ENCODE measurements at regions not wholly inside any gene's neighbourhood (a gene's known extent, or its start where the extent isn't known, plus 50 kb on each side); places are given as distances from the start of the nearest gene placed in this dataset.
A peak's percentile ranks its signal among the peaks of the same experiment; 100 is the strongest.
"Not testable (repeated sequence)": the region's sequence is repeated elsewhere in the genome, so short reads cannot be mapped to it uniquely, and the experiment has no call there.

DNA sequence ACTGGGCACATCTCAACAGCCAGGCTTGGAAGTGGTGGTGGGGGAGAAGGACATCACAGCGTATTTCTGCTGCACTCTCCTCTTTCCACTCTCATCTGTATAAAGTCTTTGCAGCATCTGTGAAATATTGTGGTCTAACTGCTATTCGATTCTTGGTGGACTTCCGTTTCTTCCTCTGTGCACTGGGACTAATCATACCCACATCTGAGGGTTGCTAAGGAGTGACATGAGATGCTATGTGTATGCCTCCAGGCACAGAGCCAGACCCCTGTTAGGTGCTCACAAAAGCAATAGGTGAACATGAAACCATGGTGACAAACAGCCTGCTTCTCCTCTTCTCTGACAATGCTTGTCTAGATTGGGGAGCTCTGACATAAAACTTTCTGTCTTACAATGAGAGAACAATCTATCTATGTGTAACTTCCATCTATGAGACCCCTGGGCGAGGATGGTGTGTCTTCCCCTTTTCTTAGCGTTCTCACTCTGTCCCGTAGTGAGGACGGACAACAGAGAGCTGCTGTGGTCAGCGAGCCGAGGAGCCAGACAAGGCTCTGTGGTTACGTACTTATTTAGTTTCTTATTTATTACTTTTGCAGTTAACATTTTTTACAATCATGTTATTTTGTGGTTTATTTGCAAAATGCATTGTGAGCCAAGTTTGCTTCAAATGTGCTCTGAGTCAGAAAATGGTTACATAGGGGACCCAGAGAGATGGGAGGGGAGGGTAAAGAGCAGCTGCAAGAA, 196.7 kb upstream of the TPRG1 start:
- DNase-seq = no peak

DNA sequence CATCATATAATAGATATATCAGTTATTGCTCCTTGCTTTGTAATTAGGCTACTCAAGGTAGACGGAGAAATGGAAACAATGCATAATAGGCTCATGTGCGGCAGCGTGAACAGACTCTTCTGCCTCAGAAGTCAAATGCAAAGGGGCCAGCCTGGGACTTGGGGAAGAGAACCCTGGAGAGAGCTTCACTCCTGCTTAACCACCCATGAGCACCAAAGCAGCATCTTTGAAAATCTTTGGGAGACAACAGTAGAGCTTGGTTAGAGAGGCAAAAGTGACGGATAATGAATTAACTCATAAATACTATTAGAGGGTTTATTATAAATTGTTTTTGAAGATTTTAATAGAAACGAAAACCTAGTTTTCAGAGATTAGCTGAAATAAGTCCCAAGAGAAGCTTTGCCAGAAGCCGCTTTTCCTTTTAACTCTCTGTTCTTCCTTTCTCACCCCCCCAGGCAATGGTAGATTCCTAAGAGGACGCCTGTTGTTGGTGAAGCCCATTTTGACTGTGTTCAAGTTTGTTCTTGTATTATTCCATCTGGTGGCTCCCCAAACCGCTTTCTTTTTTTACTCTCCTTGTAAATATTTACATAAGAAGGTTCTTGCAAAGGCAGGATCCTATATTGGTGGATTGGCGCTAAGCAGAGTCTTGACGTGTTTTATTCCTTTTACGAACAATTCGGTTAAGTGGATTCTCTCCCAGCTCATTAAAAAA, 196.0 kb upstream of the TPRG1 start:
- DNase-seq = no peak

DNA sequence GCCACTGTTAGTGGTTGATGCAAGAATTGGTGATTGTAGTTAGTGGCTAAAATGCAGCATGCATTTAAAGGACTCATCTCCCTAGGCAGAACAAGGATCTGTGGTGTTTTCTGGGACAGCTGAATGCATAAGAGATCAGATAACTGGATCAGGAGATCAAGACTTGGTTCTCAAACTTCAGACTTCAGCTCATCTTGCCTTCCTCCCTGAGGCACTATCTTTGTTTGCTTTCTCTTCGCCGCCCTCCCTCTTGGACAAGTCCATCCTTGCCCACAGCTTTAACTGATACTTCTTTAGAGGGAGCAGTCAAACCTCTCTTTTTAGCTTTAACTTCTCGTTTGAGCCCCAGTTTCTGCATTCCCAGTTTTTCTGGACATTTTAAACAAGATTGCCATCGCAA, 195.4 kb upstream of the TPRG1 start:
- no peak for DNase-seq

DNA sequence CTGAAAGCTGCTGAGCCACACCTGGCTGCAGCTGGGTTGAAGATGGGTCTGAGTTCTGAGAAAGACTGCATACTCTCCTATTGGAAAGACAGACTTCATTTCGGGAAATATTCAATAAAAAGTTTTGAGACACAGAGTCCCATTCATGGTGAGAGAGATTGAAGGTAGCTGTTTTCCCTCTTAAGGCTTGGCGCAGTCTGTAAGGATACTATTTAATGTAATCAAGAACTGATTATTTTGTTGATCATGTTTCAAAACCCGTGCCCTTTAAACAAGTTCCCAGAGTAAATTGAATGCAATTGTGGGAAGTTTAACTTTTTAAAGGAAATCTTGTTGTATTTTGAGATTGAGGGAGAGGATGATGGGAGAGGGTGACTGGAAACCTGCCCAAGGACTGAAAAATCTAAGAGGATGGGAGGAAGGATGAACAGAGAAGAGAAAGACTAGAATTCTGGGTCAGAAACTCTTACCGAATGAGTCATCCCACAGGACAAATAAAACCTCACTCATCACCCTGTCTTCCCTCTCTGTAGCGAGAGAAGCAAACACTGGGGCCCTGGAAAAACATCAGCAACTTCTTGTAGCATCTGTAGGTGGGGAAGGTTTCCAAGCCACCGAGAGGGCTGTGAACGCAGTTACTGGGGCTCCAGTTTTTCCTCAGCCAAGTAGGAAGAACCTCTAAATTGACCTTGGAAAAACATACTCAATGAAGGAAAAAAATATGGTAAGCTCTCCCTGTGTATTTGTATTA, 193.2 kb upstream of the TPRG1 start:
- DNase-seq = no peak

DNA sequence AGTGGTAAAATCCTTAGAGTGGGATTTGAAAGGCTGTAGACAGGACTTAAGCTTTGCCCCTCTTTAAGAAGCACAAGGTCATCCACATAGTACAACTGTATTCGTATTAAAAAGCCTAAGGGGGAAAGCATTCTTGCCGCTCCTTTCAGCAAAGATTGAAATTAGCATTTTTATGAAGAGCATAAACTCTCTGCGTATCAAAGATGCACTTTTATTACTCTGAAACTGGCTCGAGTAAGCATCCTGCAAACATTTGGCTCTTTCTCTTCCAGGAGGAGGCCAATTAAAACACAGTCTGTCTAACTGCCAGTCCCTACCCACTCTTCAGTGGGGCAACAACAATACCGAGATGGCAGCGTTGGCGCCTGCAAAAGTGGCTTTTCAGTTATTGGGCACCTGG, 192.5 kb upstream of the TPRG1 start:
- no peak for DNase-seq

DNA sequence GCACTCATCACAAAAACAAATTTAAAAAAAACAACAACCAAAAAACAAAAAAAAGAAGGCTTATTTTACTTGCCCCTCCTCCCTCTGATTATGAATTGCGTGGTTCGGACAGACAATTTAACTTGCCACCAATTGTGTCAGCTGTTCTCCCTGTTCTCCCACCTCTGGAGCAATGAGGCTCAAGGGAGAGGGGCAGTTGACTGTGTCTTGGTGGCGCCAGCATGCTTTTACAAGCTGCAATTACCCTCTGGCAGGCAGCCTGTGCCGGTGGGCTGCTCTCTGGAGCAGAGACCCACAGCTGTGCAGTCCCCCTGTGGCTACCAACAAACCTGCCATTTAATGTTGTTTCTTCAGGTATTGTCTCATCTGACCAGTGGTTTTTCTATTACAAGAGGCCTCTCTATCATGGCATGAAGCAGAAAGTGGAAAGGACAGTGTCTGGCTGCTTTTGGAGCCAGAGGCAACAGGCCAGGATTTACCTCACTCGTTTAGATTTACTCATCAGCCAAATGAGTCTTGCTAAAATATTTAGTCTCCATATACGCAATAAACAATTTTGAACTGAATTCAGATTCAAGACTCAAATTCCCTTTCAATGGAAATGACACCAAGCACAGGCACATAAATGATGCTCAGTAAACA, 192.0 kb upstream of the TPRG1 start:
- no peak for DNase-seq

DNA sequence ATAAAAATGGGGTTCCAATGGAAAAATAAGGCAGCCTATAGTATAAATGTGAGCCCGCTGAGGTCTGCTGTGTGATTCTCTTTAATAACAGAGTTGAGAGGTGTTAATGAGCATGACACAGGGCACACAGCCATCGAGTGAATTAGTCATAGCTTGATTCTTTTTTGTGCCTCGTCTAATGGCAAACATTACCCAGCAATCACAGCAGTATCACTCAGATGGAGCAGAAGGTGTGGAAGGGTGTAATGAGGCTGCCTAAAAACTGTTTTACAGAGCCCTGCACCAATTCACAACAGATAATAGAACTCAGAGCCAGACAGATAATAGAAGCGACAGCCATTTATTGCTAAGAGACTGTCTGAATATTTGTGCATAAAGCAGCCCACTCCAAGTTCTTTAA, 178.6 kb upstream of the TPRG1 start:
- no peak for DNase-seq

DNA sequence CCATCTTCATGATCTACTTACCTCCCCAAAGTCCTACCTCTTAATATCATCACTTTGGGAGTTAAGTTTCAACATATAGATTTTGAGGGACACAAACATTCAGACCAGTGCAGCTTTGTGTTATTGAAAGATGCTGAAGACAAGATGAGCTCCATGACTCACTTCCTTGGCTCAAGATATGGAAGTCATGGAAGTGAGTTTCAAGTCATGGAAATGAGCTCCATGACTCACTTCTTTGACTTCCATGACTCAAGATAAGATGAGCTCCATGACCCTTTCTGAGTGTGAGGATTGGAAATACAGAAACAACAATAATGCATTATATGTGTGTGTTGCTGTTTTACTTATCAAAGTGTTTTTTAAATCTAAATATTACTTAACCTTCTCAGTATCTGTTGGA, 170.2 kb upstream of the TPRG1 start:
- peak; percentile 24 for DNase-seq

DNA sequence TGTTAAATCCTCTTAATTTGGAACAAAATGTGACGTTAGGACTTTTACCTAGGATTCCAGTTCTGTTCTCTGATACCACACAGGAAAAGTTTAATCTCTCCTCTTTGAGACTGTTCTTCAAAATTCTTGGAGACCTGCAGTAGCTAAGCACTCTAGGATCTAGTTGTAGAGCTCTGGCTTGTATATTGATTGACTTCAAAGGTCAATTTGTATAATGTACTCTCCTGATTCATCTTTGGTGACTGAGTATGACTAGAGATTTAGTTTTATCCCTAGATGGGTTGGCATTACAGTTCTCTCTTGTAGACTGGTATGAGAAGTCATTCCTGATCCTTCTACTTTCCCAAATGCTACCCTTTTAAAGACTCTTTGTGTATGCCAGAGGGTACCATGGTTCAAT, 168.4 kb upstream of the TPRG1 start:
- no peak for DNase-seq

DNA sequence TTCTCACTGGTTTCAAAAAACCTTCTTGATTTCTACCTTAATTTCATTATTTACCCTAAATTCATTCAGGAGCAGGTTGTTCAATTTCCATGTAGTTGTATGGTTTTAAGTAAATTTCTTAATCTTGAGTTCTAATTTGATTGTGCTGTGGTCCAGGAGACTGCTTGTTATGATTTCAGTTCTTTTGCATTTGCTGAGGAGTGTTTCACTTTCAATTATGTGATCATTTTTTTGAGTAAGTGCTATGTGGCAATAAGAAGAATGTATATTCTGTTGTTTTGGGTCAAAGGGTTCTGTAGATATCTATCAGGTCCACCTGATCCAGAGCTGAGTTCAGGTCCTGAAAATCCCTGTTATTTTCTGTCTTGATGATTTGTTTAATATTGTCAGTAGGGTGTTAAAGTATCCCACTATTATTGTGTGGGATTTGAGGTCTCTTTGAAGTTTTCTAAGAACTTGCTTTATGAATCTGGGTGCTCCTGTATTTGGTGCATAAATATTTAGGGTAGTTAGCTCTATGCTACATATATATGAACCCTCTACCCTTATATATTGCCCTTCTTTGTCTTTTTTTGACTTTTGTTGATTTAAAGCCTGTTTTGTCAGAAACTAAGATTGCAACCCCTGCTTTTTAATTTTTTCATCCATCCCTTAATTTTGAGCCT, 158.4 kb upstream of the TPRG1 start:
- DNase-seq = no peak

DNA sequence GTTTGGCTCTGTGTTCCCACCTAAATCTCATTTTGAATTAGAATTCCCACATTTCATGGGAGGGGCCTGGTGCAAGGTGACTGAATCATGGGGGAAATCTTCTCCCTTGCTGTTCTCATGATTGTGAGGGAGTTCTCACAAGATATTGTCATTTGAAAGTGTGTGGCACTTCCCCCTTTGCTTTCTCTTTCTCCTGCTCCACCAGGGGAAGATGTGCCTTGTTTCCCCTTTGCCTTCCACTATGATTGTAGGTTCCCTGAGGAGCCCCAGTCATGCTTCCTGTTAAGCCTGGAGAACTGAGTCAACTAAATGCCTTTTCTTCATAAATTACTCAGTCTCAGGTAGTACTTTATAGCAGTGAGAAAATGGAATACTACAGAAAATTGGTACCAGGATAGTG, 157.2 kb upstream of the TPRG1 start:
- no peak for DNase-seq

DNA sequence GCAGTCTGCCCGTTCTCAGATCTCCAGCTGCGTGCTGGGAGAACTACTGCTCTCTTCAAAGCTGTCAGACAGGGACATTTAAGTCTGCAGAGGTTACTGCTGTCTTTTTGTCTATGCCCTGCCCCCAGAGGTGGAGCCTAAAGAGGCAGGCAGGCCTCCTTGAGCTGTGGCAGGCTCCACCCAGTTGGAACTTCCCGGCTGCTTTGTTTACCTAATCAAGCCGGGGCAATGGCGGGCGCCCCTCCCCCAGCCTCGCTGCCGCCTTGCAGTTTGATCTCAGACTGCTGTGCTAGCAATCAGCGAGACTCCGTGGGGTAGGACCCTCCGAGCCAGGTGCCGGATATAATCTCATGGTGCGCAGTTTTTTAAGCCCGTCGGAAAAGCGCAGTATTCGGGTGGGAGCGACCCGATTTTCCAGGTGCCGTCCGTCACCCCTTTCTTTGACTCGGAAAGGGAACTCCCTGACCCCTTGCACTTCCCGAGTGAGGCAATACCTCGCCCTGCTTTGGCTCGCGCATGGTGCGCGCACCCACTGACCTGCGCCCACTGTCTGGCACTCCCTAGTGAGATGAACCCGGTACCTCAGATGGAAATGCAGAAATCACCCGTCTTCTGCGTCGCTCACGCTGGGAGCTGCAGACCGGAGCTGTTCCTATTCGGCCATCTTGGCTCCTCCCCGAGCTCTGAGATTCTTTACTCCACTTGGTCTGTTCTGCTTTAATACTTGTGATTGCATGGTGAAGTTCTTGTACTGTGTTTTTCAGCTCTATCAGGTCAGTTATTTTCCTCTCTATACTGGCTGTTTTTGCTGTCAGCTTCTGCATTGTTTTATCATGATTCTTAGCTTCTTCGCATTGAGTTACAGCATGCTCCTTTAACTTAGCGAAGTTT, 148.9 kb upstream of the TPRG1 start:
- DNase-seq = not testable (repeated sequence)

DNA sequence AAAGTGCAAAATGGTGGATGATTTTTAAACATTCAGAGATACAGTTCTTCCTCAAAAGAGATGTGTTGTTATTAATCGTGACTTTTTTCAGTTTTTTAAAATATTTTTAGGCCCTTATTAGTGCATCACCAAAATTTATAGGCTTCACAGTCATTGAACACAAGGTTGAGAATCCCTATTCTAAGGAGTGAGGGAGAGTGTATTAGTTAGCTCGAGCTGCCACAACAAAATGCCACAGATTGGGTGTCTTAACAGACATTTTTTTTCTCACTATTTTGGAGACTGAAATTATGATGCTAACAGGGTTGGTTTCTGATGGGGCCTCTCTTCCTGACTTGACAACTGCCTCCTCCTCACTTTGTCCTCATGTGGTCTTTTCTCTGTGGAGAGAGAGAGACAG, 145.9 kb upstream of the TPRG1 start:
- no peak for DNase-seq

DNA sequence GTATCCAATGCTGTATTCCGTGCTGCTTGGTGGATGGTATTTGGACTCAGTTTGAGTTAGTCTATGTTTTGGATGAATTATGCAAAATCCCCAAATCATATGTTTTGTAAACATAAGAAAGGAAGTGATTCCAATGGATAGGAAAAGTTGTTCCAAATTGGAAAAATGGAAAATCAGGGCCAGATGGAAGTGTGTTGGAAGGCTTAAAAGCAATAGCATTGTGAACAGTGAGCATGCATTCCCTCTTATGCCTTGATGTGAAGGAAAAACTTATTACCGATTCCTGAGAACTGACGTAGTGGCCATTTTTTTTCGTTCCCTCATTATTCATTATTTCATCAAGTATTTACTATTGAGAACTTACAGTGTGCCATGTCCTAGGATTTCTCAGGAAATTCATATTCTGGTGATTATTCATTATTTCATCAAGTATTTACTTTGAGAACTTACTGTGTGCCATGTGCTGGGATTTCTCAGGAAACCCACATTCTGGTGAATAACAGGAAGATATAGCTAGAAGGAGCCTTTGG, 144.1 kb upstream of the TPRG1 start:
- no peak for DNase-seq

DNA sequence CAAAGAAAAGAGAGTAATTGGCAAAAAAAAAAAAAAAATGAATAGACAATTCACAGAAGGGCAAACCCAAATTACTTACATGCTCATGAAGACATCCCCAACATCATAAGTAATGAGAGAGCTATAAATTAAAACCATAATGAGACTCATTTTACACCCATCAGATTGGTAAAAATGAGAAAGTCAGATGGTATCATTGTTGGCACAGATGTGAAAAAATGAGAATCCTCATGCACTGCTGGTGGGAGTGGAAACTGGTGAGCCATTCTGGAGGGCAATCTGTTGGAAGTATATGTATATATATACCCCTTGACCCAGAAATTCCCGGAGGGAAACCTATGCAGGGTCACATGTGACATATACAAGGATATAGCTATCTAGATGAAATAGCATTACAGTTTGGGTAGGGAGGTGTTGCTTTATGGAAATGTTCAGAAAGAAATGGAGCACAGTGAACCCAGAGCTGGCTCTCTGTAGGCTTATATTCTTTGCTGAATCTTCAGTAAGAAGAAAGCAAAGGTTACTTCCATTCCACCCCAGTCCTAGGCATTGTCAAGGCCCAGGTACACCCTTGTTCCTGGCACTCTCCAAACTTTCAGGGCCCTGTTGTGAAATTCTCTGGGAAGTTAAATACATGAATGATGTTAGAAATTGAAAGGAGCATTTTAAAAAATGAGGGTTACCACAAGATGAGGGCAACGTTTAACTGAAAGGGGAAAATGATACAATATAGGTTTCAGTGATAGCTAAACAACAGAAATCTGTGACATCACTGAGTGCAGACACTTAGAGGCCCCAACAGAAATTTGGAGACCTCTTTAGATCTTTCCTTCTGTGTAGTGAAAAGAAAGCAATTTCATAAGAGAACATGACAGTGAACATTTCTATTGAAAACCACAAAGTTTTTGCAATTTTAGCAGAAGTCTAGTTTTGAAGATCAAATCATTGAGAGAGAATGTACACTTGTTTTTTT, 132.7 kb upstream of the TPRG1 start:
- no peak for DNase-seq

DNA sequence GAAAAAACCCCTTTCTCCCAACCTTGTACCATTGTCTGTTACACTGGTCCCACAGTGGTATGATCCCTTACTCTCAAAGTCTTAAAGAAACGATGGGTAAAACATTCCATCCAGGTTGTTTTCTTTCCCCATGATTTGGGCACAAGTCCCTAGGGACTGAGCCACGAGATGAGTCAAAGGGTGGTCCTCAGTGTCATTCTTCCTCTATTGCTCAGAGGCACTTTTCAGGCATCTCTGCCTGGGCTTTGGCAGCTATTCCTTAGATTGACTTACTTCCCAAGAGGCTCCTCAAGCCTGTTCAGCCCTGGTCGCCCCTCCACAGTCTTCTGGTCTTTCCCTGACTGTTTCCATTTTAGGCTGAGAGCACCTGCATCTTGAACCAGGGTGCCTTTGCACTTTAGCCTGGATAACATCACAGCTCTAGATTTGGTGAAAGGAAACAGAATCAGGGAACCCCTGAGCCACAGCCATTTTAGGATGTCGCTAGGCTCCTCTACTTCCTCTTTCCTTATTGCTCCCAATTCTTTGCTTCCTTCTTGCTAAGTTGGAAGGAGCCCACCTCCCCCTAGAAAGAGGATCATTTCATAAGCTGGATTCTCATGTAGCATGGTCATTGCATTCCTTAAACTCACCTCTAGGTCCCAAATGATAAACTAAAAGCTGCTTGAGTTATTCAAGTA, 131.0 kb upstream of the TPRG1 start:
- DNase-seq = no peak

DNA sequence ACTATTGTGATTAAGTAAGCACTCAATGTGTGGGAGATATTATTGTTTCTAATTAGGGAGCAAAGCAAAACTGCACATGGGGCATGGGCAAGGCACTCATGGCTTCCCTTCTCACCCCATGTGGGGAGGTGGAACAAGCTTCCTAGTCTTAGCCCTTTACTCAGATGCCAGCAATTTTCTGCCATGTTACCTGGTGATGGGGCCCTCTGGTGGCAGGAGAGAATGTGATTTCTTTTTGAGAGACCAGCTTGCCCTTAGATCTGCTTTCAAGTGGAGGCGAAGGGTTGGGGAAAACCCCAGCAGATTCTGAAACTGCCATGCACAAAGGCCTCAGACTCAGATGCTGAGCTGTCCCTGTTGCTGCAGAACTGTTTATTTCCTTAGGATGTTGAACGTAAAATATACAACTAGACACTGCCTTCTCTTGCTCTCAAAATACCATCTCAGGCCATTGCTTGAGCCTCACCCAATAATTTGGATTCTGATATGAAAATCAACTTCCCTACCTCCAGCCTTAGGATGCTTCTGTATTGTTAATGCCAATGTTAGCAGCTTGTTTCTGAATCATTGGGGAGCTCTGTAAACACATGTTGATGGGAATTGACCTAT, 130.2 kb upstream of the TPRG1 start:
- peak; percentile 23 for DNase-seq

DNA sequence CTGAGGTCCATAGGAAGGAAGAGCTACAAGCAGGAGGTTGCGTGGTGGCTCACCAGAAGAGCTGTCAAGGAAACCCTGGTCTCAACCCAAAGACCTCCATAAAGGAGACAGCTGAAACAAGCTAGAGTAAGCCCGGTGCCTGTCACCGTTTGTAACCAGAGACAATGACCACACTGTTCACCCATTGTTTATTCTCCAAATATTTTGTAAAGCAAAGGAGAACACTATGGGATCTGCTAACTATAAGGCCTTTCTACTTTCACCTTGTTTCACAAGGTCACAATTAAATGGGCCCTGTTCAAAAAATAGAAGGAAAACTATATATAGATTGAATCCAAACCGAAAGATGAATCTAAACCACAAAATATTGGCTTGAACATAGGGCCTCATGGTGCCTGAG, 128.9 kb upstream of the TPRG1 start:
- no peak for DNase-seq

Data from 8988T (cell line).